Keratinocyte (primary cell): ENCODE measurements at regions not wholly inside any gene's neighbourhood (a gene's known extent, or its start where the extent isn't known, plus 50 kb on each side); places are given as distances from the start of the nearest gene placed in this dataset.

Experiments
- DNase-seq: peaks from one replicate; pipeline ENCODE4 v3.0.0-alpha.2; 2011; ENCODE audit warnings: low read depth, missing footprints, low spot score
- FAIRE-seq: peaks from 2 replicates; lab custom pipeline; 2011; peaks lifted over from hg19 to GRCh38; lab: Jason Lieb, UNC
- H2AFZ ChIP-seq: 2 replicates; pipeline ENCODE4 v1.6.0; 2012; ENCODE audit warnings: low read length, control low read depth, inconsistent platforms; ENCODE audit not compliant: control insufficient read depth
- H3K27ac ChIP-seq: 2 replicates; pipeline ENCODE4 v1.5.1; 2011; ENCODE audit warnings: low read length; ENCODE audit not compliant: control insufficient read depth, insufficient read depth
- H3K27me3 ChIP-seq: 3 replicates; pipeline ENCODE4 v1.6.0; 2011; ENCODE audit warnings: low read length; ENCODE audit not compliant: control insufficient read depth, insufficient read depth; ENCODE audit errors: extremely low read depth
- H3K36me3 ChIP-seq, 2 experiments: 2 replicates in 1 of 2; 3 replicates in 1 of 2; pipeline ENCODE4 v1.5.1; 2011; ENCODE audit warnings: low read length in 2 of 2, mild to moderate bottlenecking in 1 of 2; ENCODE audit not compliant: control insufficient read depth in 2 of 2, insufficient read depth in 2 of 2; ENCODE audit errors: extremely low read depth in 1 of 2
- H3K4me1 ChIP-seq: 3 replicates; pipeline ENCODE4 v1.5.1; 2011; ENCODE audit warnings: low read length; ENCODE audit not compliant: control insufficient read depth, insufficient read depth; ENCODE audit errors: extremely low read depth
- H3K4me2 ChIP-seq: 3 replicates; pipeline ENCODE4 v1.6.0; 2011; ENCODE audit warnings: low read depth, low read length; ENCODE audit not compliant: control insufficient read depth, insufficient read depth; ENCODE audit errors: extremely low read depth
- H3K4me3 ChIP-seq, 3 experiments: fragments of 200-600 bp in 1 of 3; sonication (generic) in 1 of 3; 2 replicates in 2 of 3; 3 replicates in 1 of 3; pipeline ENCODE4 v1.5.1; 2011 to 2016; ENCODE audit warnings: low read length in 3 of 3, mild to moderate bottlenecking in 3 of 3, control low read depth in 2 of 3, inconsistent platforms in 1 of 3, low read depth in 1 of 3, mixed read lengths in 1 of 3, mixed run types in 1 of 3, moderate library complexity in 1 of 3; ENCODE audit not compliant: control insufficient read depth in 2 of 3, insufficient read depth in 2 of 3; ENCODE audit errors: extremely low read depth in 1 of 3
- H3K79me2 ChIP-seq: 2 replicates; pipeline ENCODE4 v1.6.0; 2012; ENCODE audit warnings: low read length; ENCODE audit not compliant: control insufficient read depth, insufficient read depth
- H3K9ac ChIP-seq: 3 replicates; pipeline ENCODE4 v1.6.0; 2011; ENCODE audit warnings: low read length; ENCODE audit not compliant: control insufficient read depth, insufficient read depth; ENCODE audit errors: extremely low read depth
- H3K9me1 ChIP-seq: 3 replicates; pipeline ENCODE4 v1.6.0; 2011; ENCODE audit warnings: low read length; ENCODE audit not compliant: control insufficient read depth, insufficient read depth; ENCODE audit errors: extremely low read depth
- H3K9me3 ChIP-seq: 2 replicates; pipeline ENCODE4 v1.5.1; 2012; ENCODE audit warnings: low read depth, low read length; ENCODE audit not compliant: control insufficient read depth
- H4K20me1 ChIP-seq: 3 replicates; pipeline ENCODE4 v1.6.0; 2011; ENCODE audit warnings: low read length; ENCODE audit not compliant: control insufficient read depth, insufficient read depth; ENCODE audit errors: extremely low read depth
- CTCF ChIP-seq, 3 experiments: IDR thresholded peaks in 1 of 3; conservative IDR thresholded peaks in 1 of 3; optimal IDR thresholded peaks in 1 of 3; 2 replicates in 2 of 3; 3 replicates in 1 of 3; pipeline versions ENCODE3 to v1.5.1; 2011; ENCODE audit warnings: low read length in 3 of 3, mild to moderate bottlenecking in 3 of 3, moderate library complexity in 2 of 3, control low read depth in 1 of 3, inconsistent platforms in 1 of 3; ENCODE audit not compliant: insufficient read depth in 2 of 3; ENCODE audit errors: extremely low read depth in 1 of 3
- EZH2 ChIP-seq: IDR thresholded peaks from one replicate; pipeline ENCODE4 v1.6.1; 2012; ENCODE audit warnings: inconsistent platforms, mild to moderate bottlenecking, low read length, moderate library complexity
- dilution Hi-C: fragments of 300-500 bp; cut with MboI; formaldehyde crosslinking; loops from one replicate; pipeline ENCODE4 v1.7.0; 2020; ENCODE audit warnings: low sequenced_read_pairs; ENCODE audit not compliant: extremely low pct_ligation_motif_present

- Histone ChIP-seq H3K27ac (no peak overlapping the region), H3K9me1 (no peaks in the 10 kb centered on the region), H3K9ac (no peak overlapping the region), H3K9me3 (no peaks in the 10 kb centered on the region), H3K4me1 (no peaks in the 10 kb centered on the region), H2AFZ (no peak overlapping the region), H3K27me3 (no peaks in the 10 kb centered on the region), H3K4me3 (no peak overlapping the region), H3K79me2 (no peaks in the 10 kb centered on the region), H4K20me1 (no peaks in the 10 kb centered on the region), H3K4me2 (no peak overlapping the region), H3K36me3 (no peaks in the 10 kb centered on the region)
- dilution Hi-C loops = no loop called here
- TF ChIP-seq CTCF (optimal IDR thresholded peaks at IDR 0.05 in 1 of 3, IDR thresholded peaks at IDR 0.05 in 1 of 3, conservative IDR thresholded peaks at IDR 0.05 in 1 of 3; ENCODE audit: extremely low read depth in 1 of 3, insufficient read depth in 2 of 3, low read length in 3 of 3) (no peak), EZH2 (no peak)
- FAIRE-seq (no peak), DNase-seq (no peak)
Observed at GRCh38 chr5:121793791-121794190, 57.9 kb upstream of the FTMT start.

- Histone ChIP-seq H4K20me1 (no peaks in the 10 kb centered on the region), H3K27me3 (no peaks in the 10 kb centered on the region), H2AFZ (no peak overlapping the region), H3K9me3 (no peaks in the 10 kb centered on the region), H3K4me3 (no peak overlapping the region), H3K27ac (no peak overlapping the region), H3K4me1 (no peaks in the 10 kb centered on the region), H3K4me2 (no peak overlapping the region), H3K36me3 (no peaks in the 10 kb centered on the region), H3K9me1 (no peaks in the 10 kb centered on the region), H3K79me2 (no peaks in the 10 kb centered on the region), H3K9ac (no peak overlapping the region)
- no peak for DNase-seq
- dilution Hi-C loops = no loop called here
- TF ChIP-seq CTCF (optimal IDR thresholded peaks at IDR 0.05 in 1 of 3, IDR thresholded peaks at IDR 0.05 in 1 of 3, conservative IDR thresholded peaks at IDR 0.05 in 1 of 3; ENCODE audit: extremely low read depth in 1 of 3, insufficient read depth in 2 of 3, low read length in 3 of 3) (no peak), EZH2 (no peak)
- no peak for FAIRE-seq
Observed at GRCh38 chr5:121795511-121795910, 56.2 kb upstream of the FTMT start.
